ENCODE measurements at regions not wholly inside any gene's neighbourhood (a gene's known extent, or its start where the extent isn't known, plus 50 kb on each side); places are given as distances from the start of the nearest gene placed in this dataset.
A peak's percentile ranks its signal among the peaks of the same experiment; 100 is the strongest.

DNA sequence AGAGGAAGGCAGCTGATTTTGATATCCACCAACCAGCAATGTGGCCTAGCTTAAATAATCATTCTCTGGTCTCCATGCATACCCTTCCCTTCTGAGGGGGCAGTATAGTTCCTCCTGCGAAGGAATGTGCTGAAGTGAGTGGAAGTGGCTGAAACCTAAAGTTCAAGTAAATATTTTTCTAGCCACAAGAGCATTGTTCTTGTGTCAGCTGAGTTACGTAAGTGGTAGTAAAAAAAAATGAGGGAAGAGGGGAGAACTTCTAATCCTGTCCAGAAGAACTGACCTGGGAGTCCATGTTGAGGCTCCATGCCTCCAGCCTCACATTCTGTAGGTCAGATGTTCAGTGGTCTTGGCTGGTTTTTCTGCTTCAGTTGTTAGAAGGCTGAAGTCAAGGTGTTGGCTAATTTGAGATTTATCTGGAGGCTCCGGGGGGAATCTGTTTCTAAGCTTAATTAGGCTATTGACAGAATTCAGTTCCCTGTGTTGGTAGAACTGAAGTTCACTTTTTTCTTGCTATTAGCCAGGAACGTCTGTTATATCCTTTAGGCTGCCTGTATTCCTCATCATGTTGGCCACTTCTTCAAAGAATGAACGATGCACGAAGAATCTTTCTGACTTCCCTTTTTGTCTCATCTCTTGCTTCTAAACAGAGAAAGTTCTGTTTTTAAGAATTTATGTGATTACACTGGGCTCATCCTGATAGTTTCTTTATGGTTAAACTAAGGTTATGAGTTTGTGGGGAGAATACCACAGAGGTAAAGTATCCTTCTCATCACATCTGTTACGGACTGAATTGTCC lies 207.1 kb upstream of the PRSS16 start (continued):
- TF ChIP-seq FOXP1 (IDR thresholded peaks at IDR 0.05) (no peak), FOXP1 (CRISPR knock-in tag; IDR thresholded peaks at IDR 0.05) (peak; percentile 69), ZNF878 (CRISPR knock-in tag; IDR thresholded peaks at IDR 0.05) (no peak), BCL6 (CRISPR knock-in tag; IDR thresholded peaks at IDR 0.05) (peak; percentile 58; the same call in 1 of the 2 replicates), ZNF841 (CRISPR knock-in tag; IDR thresholded peaks at IDR 0.05; ENCODE audit: borderline replicate concordance) (no peak), GPN1 (CRISPR knock-in tag; IDR thresholded peaks at IDR 0.05; ENCODE audit: borderline replicate concordance) (no peak), ZNF83 (CRISPR knock-in tag; IDR thresholded peaks at IDR 0.05; ENCODE audit: borderline replicate concordance) (no peak), PHF21A (CRISPR knock-in tag; IDR thresholded peaks at IDR 0.05) (peak; percentile 38; the same call in 1 of the 2 replicates), SALL1 (CRISPR knock-in tag; IDR thresholded peaks at IDR 0.05) (peak; percentile 44; the same call in 1 of the 2 replicates), ZNF501 (CRISPR knock-in tag; IDR thresholded peaks at IDR 0.05) (no peak), HNF4A (CRISPR knock-in tag; IDR thresholded peaks at IDR 0.05) (peak; percentile 58), ELF4 (CRISPR knock-in tag; IDR thresholded peaks at IDR 0.05; ENCODE audit: borderline replicate concordance) (no peak), PPARG (CRISPR knock-in tag; conservative IDR thresholded peaks at IDR 0.05) (peak; percentile 92), ZNF317 (CRISPR knock-in tag; IDR thresholded peaks at IDR 0.05) (0 out of 2 replicates have a peak, but pooled peaks have one; percentile 18), FOXC1 (CRISPR knock-in tag; IDR thresholded peaks at IDR 0.05; ENCODE audit: borderline replicate concordance) (no peak), POLR2AphosphoS2 (IDR thresholded peaks at IDR 0.05; ENCODE audit: low read depth, low read length) (no peak), SMC3 (IDR thresholded peaks at IDR 0.05; ENCODE audit: low read length) (no peak), SAFB2 (CRISPR knock-in tag; IDR thresholded peaks at IDR 0.05; ENCODE audit: borderline replicate concordance, low read depth) (no peak), ZNF282 (IDR thresholded peaks at IDR 0.05; ENCODE audit: partially characterized antibody) (no peak), ZNF496 (CRISPR knock-in tag; IDR thresholded peaks at IDR 0.05; ENCODE audit: insufficient replicate concordance) (no peak), ZBTB1 (CRISPR knock-in tag; IDR thresholded peaks at IDR 0.05; ENCODE audit: borderline replicate concordance) (no peak), ZNF234 (CRISPR knock-in tag; conservative IDR thresholded peaks at IDR 0.05) (no peak), ZNF629 (CRISPR knock-in tag; conservative IDR thresholded peaks at IDR 0.05) (no peak), MBD4 (IDR thresholded peaks at IDR 0.05; ENCODE audit: borderline replicate concordance, low read length) (no peak), ZNF468 (CRISPR knock-in tag; IDR thresholded peaks at IDR 0.05) (no peak)
- TF ChIP-seq, protein P1, sequence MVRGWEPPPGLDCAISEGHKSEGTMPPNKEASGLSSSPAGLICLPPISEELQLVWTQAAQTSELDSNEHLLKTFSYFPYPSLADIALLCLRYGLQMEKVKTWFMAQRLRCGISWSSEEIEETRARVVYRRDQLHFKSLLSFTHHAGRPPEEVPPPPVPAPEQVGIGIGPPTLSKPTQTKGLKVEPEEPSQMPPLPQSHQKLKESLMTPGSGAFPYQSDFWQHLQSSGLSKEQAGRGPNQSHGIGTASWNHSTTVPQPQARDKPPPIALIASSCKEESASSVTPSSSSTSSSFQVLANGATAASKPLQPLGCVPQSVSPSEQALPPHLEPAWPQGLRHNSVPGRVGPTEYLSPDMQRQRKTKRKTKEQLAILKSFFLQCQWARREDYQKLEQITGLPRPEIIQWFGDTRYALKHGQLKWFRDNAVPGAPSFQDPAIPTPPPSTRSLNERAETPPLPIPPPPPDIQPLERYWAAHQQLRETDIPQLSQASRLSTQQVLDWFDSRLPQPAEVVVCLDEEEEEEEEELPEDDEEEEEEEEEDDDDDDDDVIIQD (CRISPR knock-in tag; IDR thresholded peaks at IDR 0.05; ENCODE audit: low read depth) = peak; percentile 78
- TF ChIP-seq, protein P2, sequence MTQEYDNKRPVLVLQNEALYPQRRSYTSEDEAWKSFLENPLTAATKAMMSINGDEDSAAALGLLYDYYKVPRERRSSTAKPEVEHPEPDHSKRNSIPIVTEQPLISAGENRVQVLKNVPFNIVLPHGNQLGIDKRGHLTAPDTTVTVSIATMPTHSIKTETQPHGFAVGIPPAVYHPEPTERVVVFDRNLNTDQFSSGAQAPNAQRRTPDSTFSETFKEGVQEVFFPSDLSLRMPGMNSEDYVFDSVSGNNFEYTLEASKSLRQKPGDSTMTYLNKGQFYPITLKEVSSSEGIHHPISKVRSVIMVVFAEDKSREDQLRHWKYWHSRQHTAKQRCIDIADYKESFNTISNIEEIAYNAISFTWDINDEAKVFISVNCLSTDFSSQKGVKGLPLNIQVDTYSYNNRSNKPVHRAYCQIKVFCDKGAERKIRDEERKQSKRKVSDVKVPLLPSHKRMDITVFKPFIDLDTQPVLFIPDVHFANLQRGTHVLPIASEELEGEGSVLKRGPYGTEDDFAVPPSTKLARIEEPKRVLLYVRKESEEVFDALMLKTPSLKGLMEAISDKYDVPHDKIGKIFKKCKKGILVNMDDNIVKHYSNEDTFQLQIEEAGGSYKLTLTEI (CRISPR knock-in tag; conservative IDR thresholded peaks at IDR 0.05) = no peak
- TF ChIP-seq, protein P3, sequence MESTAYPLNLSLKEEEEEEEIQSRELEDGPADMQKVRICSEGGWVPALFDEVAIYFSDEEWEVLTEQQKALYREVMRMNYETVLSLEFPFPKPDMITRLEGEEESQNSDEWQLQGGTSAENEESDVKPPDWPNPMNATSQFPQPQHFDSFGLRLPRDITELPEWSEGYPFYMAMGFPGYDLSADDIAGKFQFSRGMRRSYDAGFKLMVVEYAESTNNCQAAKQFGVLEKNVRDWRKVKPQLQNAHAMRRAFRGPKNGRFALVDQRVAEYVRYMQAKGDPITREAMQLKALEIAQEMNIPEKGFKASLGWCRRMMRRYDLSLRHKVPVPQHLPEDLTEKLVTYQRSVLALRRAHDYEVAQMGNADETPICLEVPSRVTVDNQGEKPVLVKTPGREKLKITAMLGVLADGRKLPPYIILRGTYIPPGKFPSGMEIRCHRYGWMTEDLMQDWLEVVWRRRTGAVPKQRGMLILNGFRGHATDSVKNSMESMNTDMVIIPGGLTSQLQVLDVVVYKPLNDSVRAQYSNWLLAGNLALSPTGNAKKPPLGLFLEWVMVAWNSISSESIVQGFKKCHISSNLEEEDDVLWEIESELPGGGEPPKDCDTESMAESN (CRISPR knock-in tag; conservative IDR thresholded peaks at IDR 0.05) = no peak

All from HepG2 (cell line).